Tibial nerve (tissue), 4 donors: ENCODE measurements at regions not wholly inside any gene's neighbourhood (a gene's known extent, or its start where the extent isn't known, plus 50 kb on each side); places are given as distances from the start of the nearest gene placed in this dataset.

Experiments used
- DNase-seq, 2 donors: peaks; one replicate each; pipeline ENCODE4 v3.0.0-alpha.2; 2019; ENCODE audit warnings: low spot score in 2 of 2
- H3K27ac ChIP-seq, 4 donors: fragments of 200-600 bp; sonication (generic) in 3 of 4; one replicate each; pipeline ENCODE4 v1.5.1; 2017 to 2019; ENCODE audit warnings: mild to moderate bottlenecking in 1 of 4
- H3K27me3 ChIP-seq, 2 donors: fragments of 200-600 bp; sonication (generic) in 1 of 2; one replicate each; pipeline versions ENCODE4 v1.5.1 to v1.6.0; 2017 to 2019
- H3K36me3 ChIP-seq, 3 donors: fragments of 200-600 bp; sonication (generic); one replicate each; pipeline ENCODE4 v1.5.1; 2018 to 2019
- H3K4me1 ChIP-seq, 4 donors: fragments of 200-600 bp; sonication (generic) in 3 of 4; one replicate each; pipeline ENCODE4 v1.5.1; 2017 to 2019
- H3K4me3 ChIP-seq, 4 donors: fragments of 200-600 bp; sonication (generic) in 3 of 4; one replicate each; pipeline ENCODE4 v1.5.1; 2017 to 2019; ENCODE audit warnings: mild to moderate bottlenecking in 1 of 4, moderate library complexity in 1 of 4
- H3K9me3 ChIP-seq, 4 donors: fragments of 200-600 bp; sonication (generic) in 3 of 4; one replicate each; pipeline ENCODE4 v1.5.1; 2017 to 2019
- EP300 ChIP-seq, 2 donors: sonication (generic); formaldehyde crosslinking; IDR thresholded peaks; one replicate each; pipeline ENCODE4 v1.6.1; 2017; ENCODE audit warnings: antibody characterized with exemption in 2 of 2, mild to moderate bottlenecking in 1 of 2
- POLR2A ChIP-seq, 2 donors: fragments of 450-650 bp; IDR thresholded peaks; one replicate each; pipeline ENCODE4 v1.6.1; 2017; ENCODE audit warnings: antibody characterized with exemption in 2 of 2, mild to moderate bottlenecking in 2 of 2, moderate library complexity in 2 of 2
- WGBS, 2 donors: methylation state at CpG; one replicate each; pipeline ENCODE4 v1.1.5; 2018; 5-methylcytosine and 5-hydroxymethylcytosine counted together
- TF ChIP-seq, protein P1 (sequence below), 5 experiments: fragments of 200-600 bp in 3 of 5; fragments of 450-650 bp in 2 of 5; sonication (generic) in 3 of 5; IDR thresholded peaks; one replicate each; pipeline ENCODE4 v1.5.1; 2016 to 2019; ENCODE audit warnings: antibody characterized with exemption in 5 of 5, mild to moderate bottlenecking in 3 of 5, moderate library complexity in 2 of 5

- no peak for DNase-seq
- no peaks in the 10 kb centered on the region for H3K27me3 ChIP-seq
- 80 to 91% methylated on average over 9 to 10 of the region's 10 CpGs for WGBS, 2 donors
These were observed 75.9 kb downstream of the TMEM18 start for GRCh38 chr2:601387-601698.

DNA sequence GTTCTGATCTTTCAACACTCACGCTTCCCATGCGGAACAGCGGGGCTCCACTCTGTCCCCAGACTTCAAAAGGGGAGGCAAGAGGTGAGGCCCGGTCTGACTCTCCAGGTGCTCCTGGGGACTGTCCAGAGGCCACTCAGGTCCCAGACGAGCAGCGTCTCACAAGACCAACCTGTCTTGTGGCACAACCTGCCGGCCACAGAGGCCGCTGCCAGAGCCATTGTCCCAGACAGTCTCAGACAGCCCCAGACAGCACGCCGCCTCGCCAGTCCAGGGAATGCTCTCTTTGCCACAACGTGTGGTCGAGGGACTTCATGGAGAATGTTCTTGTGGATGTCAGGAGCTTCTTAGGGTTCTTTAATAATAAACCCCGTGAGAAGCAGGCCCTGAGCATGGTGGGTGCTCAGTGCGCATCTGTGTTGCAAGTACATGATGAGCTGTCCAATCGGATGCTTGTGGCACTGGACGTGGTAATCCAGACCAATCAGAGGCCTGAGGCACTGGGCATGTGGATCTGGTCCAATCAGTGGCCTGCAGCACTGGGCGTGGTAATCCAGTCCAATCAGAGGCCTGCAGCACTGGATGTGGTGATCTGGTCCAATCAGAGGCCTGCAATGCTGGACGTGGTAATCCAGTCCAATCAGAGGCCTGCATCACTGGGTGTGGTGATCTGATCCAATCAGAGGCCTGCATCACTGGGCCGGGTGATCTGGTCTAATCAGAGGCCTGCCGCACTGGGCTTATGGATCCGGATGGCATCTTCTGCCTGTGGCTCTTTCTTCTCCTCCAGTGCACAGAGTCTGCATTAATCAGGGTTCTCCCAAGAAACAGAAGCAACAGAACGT, 76.4 kb downstream of the TMEM18 start:
- Histone ChIP-seq H3K27me3 (no peaks in the 10 kb centered on the region), H3K4me1 (no peaks in the 10 kb centered on the region), H3K4me3 (no peak overlapping the region), H3K9me3 (no peaks in the 10 kb centered on the region), H3K27ac (no peak overlapping the region), H3K36me3 (no peaks in the 10 kb centered on the region)
- no peak for DNase-seq
- WGBS, 2 donors: 88 to 91% methylated on average over 18 to 23 of the region's 23 CpGs
- TF ChIP-seq EP300 (IDR thresholded peaks at IDR 0.05) (no peak), POLR2A (IDR thresholded peaks at IDR 0.05) (no peak)
- TF ChIP-seq, protein P1, sequence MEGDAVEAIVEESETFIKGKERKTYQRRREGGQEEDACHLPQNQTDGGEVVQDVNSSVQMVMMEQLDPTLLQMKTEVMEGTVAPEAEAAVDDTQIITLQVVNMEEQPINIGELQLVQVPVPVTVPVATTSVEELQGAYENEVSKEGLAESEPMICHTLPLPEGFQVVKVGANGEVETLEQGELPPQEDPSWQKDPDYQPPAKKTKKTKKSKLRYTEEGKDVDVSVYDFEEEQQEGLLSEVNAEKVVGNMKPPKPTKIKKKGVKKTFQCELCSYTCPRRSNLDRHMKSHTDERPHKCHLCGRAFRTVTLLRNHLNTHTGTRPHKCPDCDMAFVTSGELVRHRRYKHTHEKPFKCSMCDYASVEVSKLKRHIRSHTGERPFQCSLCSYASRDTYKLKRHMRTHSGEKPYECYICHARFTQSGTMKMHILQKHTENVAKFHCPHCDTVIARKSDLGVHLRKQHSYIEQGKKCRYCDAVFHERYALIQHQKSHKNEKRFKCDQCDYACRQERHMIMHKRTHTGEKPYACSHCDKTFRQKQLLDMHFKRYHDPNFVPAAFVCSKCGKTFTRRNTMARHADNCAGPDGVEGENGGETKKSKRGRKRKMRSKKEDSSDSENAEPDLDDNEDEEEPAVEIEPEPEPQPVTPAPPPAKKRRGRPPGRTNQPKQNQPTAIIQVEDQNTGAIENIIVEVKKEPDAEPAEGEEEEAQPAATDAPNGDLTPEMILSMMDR (IDR thresholded peaks at IDR 0.05): no peak

More at GRCh38 chr2:601387-601698, 75.9 kb downstream of the TMEM18 start:
- Histone ChIP-seq H3K36me3 (no peaks in the 10 kb centered on the region), H3K9me3 (no peaks in the 10 kb centered on the region), H3K27ac (no peak overlapping the region), H3K4me3 (no peak overlapping the region), H3K4me1 (no peaks in the 10 kb centered on the region)
- TF ChIP-seq EP300 (IDR thresholded peaks at IDR 0.05): no peak
- TF ChIP-seq, protein P1 (IDR thresholded peaks at IDR 0.05): no peak
- TF ChIP-seq POLR2A (IDR thresholded peaks at IDR 0.05): no peak

- Histone ChIP-seq H3K4me1 (no peaks in the 10 kb centered on the region), H3K27ac (no peak overlapping the region), H3K4me3 (no peak overlapping the region), H3K9me3 (no peaks in the 10 kb centered on the region), H3K27me3 (no peaks in the 10 kb centered on the region), H3K36me3 (no peaks in the 10 kb centered on the region)
- DNase-seq: no peak
- TF ChIP-seq POLR2A (IDR thresholded peaks at IDR 0.05) (no peak), EP300 (IDR thresholded peaks at IDR 0.05) (no peak)
- TF ChIP-seq, protein P1 (IDR thresholded peaks at IDR 0.05): no peak
- WGBS, 2 donors: 81 to 84% methylated on average over 8 of the region's 8 CpGs
These were observed 77.6 kb downstream of the TMEM18 start for GRCh38 chr2:599601-600000.

- Histone ChIP-seq H3K27me3 (no peaks in the 10 kb centered on the region), H3K27ac (no peak overlapping the region), H3K4me3 (no peak overlapping the region), H3K9me3 (no peaks in the 10 kb centered on the region), H3K36me3 (no peaks in the 10 kb centered on the region), H3K4me1 (no peaks in the 10 kb centered on the region)
- 83% methylated on average over 16 to 17 of the region's 17 CpGs for WGBS, 2 donors
- DNase-seq: no peak
- TF ChIP-seq EP300 (IDR thresholded peaks at IDR 0.05) (no peak), POLR2A (IDR thresholded peaks at IDR 0.05) (no peak)
- TF ChIP-seq, protein P1 (IDR thresholded peaks at IDR 0.05): no peak
These were observed 79.0 kb downstream of the TMEM18 start for GRCh38 chr2:598058-598802.
